GM18517 (cell line): ENCODE measurements at regions not wholly inside any gene's neighbourhood (a gene's known extent, or its start where the extent isn't known, plus 50 kb on each side); places are given as distances from the start of the nearest gene placed in this dataset.
"Not testable (repeated sequence)": the region's sequence is repeated elsewhere in the genome, so short reads cannot be mapped to it uniquely, and the experiment has no call there.

Experiments
- ATAC-seq: cut with Tn5 transposase; IDR thresholded peaks from one replicate; pipeline ENCODE4 v1.9.1; 2021; ENCODE audit warnings: mild to moderate bottlenecking, moderate library complexity; ENCODE audit not compliant: unreplicated experiment

DNA sequence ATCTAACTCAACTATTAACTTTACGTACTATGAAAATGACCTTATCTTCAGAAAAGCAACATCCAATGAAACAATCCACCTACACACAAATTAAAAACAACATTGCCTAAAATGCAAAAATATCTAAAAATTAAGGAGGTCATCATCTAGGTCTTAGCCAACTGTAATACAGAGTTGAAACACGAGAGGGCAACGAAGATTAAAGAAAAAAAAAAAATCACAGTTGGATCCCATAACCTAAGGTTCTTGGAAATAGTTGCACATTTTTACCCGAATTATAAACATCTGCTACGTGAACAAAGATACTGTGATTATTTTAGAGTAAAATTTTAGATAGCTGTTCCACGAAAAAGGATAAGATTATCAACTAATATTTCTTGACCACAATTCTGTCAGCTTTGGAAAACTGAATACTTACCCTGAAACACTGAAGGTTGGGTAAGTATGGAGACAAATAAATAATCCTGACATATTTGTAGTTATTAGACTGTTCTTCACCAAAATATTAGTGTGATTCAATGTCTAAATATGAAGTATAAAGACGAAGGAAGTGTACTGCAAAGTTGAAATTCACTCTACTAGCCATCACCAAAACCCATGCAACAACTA, 88.0 kb upstream of the AK4 start:
- no peak for ATAC-seq

DNA sequence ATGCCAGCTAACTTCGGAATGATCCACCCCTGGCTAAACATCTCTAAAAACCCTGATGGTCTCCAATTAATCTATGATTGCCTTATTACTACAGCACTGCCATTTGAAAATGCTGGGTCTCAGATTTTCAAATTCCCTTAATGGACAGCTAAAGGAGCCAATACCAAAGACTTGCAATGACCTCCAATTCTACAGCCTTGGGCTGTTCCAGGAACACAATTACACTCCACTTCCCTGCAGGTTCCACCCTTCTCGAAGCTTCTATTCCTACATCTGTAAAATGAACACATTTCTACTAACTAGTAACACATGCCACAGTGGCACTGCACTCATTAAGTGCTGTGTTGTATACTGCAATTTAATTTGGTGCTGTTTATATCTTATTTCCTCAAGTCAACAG, 85.7 kb upstream of the AK4 start:
- ATAC-seq: no peak

DNA sequence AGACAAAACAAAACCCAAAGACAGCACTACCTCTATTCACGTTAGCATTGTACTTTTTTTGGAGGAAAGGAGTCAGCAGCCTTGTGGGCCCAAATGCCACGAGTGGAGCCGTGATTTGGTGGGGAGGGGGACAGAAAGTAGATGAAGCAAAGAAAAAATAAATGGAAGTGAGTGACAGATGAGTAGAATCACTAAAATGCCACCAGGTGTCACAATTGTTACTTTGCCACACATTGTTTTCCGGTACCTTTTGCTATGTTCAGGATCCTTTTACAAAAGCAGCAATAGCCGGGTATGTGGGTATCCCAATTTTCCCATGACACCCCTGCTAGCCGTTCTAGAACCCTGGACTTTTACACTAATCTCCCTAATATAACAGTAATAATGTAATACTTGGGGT, 85.0 kb upstream of the AK4 start:
- no peak for ATAC-seq

DNA sequence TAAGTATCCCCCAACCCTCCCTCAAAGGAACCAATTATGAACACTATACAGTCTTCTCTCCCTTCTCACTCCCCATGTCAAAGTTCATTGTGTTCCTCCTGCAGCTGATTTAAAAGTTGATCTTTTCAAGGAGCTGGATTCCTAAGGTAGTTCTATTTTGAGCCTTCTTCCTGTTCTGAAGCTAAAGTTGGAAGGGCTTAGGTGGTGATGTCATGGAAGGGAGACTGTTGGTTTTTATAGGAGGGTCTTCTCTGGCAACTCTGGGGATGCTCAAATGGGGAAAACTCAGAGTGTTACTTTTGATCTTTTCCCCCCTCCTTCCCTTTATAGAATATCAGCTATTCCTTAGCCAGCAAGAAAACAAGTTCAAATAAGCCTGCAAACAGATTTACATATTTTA, 83.0 kb upstream of the AK4 start:
- ATAC-seq: no peak

DNA sequence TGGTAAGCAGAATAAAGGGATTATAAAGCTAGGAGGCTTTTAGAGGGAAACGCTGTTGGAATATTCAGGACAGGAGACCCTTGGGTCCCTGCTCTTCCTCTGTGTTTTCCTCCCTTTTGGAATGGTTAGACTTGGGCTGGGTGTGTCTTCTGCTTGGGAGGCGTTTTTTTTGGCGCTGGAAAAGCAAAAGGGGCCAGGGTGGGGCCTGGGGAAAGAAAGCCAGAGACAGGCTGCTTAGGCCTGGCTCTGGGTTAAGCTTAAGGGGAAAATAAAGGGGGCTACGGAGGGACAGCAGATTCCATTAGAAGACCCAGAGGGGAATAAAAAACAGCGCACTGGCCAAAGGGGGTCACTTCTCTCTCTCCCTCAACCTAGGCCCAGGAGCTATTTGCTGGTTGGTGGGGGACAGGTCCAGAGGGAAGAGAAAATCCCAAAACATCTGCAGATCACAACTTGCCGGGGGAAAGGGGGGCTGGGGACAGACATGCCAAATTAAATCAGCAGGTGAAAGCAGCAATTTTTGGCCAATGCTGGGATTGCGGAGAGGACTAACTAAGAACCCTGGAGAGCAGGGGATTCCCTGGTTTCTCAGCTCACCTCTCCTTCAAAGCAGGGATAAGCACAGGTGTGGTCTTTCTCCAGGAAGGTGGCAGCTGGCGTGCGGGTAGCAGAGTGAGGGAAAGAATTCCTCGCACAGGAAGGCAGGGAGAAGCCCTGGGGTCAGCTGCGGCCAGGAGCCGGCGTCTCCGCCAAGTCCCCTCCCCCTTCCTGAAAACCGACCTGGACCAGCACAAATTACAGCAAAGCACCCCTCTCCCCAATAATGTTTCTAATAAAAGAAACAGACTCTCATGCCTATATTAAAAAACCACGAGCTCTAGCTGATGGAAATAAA, 82.2 kb upstream of the AK4 start:
- no peak for ATAC-seq

DNA sequence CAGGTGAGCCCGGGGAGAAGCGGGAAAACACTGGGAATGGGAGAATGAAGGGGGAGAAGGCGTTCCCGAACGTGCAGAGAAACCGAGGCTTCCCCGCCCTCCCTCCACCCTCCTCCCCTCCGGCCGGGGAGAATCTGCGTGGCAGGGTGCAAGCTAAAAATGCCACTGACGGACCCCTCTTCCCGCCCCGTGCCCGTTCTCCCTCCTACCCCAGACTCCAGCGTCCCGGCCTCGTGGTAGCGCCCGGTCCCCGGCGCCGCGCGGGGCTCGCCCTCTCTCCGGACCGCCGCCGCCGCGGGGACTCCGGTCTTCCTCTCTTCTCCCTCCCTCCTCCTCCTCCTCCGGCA, 81.6 kb upstream of the AK4 start:
- no peak for ATAC-seq

DNA sequence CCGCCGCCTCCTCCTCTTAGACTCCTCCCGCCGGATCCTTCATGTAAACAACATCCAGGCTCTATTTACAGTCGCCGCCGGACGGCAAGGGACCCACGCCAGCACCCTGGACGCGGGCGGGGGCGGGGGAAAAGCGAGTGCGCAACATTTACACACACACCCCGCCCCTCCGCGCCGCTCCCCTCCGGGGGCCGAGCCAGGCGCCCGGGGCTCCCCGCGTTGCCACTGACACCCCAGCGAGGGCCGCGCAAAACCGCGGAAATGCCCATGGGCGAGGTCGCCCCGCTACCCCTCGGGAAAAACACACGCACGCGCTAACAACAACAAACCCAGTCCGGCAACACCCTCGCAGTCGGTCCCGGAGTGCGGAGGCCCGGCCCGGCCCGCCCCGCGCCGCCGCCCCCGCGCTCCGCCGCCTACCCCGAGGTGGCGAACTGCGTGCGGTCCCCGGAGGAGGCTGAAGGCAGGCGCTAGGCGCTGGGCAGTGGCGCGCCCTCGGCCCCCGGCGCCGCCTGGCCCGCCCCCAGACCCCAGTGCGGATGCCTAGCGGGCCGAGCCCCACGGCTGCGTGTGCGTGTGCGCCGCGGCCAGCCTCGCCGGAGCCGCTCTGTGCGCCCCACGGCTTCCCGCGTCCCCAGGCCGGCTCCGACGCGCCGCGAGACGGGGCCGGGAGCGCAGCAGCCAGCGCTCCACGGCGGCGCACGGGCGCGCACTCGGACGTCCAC, 81.1 kb upstream of the AK4 start:
- peak; percentile 49 for ATAC-seq

DNA sequence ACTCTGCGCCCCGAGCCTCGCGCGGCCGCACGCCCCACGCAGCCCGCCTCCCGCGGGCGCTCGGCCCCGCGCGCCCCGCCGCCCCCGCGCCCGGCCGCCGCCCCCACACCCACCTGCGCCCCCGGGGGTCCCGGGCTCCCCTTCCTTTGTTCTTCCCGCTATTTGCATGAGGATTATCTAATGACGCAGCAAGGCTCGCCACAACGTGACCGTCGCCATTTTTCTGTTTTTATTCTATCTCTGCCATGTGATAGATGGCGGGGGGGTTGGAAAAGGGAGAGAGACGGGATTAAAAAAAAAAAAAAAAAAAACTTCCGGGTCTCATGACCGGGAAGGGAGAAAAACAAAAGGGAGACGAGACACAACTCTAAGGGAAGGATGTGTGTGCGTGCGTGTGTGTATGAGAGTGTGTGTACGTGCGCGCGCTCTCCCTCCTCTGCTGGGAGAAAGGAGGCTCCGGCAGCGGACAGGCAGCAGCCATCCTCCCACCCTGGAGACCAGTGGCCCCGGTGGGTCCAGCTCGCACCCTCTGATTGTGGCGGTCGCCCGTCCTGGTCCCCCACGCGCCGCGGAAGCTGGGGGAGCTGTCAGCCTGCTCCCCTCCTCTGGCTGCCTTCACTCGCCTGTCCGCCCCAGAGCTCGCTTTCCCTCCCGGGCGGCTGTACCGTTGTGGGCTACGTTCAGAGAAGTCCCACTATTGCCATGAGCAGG, 80.4 kb upstream of the AK4 start:
- no peak for ATAC-seq

DNA sequence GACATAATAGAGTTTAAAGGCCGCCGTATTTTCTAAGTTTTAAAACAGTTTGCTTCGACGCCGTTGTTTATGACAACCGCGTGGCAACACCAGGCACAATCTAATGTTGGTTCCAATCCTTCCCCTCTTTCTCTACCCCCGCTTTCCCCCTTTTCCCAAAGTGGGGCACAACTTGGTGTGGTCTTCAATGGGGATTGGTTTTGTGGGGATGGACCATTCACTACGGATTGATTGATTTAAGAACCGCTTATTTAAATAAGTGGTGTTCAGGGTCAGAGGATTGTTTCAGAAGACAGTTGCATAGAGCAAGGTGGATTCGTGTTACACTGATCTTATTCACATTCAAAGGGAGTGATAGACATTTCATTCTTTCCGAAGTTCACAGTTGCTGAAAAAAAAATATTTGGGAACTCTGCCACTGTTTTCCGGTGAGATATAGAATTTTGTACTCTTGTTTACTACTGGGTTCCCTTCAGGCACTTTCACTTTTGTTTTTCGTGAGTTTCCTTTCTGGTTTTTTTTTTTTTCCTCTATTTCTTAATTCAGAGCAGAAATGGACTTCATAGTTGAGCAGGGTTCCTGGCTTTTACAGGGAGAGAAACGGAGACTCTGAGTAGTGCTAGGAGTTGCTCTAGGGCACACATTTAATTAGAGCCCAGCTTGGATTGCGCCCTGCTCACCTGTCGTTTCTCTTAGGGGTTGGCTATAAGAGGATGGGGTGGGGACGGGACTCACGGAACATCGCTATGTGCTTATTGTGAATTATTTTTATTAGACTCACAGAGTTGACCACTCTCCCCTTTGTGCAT, 79.6 kb upstream of the AK4 start:
- ATAC-seq: no peak

DNA sequence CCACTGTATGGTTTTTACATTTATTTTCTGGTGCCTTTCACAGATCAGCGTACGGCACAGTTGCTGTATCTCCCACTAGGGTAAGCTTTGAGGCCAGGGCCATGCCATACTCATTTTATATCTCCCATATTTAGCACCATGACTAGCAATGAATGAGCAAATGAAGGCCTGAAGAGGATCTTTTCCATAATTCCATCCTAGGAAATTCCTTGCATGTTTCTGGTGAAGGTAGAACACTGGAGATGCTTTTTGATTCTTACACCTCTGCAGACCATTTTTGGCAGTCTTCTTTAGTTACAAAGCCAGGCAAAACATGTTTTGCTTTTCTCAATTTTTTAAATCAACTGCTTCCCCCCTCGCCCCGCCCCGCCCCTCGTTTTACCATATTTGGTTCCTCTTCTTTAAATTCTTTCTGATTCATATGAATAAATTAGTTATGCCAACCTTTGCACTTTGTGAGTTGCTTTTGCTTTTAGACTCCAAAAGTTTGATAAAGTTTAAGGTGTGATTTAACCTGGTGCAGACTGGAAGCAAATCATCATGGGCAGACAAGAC, 78.9 kb upstream of the AK4 start:
- no peak for ATAC-seq

DNA sequence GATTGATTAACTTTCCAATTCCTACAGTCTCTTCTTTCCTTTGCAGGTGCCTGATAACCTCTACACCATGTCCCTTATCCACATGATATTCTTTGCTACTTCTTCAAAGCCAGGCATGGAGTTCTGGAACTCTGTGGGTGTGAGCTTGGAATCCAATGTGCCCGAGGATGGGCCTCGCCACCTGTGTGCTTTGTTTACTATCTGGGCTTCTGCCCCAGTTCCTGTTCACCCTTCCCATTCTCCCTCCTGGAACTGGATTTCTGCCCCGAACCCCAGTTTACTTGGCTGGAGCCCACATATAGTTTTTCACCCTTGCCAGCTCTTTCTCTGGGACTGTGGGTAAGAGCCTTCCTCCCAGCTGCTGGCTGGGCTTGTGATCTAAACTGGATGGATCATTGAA, 75.2 kb upstream of the AK4 start:
- ATAC-seq: no peak

DNA sequence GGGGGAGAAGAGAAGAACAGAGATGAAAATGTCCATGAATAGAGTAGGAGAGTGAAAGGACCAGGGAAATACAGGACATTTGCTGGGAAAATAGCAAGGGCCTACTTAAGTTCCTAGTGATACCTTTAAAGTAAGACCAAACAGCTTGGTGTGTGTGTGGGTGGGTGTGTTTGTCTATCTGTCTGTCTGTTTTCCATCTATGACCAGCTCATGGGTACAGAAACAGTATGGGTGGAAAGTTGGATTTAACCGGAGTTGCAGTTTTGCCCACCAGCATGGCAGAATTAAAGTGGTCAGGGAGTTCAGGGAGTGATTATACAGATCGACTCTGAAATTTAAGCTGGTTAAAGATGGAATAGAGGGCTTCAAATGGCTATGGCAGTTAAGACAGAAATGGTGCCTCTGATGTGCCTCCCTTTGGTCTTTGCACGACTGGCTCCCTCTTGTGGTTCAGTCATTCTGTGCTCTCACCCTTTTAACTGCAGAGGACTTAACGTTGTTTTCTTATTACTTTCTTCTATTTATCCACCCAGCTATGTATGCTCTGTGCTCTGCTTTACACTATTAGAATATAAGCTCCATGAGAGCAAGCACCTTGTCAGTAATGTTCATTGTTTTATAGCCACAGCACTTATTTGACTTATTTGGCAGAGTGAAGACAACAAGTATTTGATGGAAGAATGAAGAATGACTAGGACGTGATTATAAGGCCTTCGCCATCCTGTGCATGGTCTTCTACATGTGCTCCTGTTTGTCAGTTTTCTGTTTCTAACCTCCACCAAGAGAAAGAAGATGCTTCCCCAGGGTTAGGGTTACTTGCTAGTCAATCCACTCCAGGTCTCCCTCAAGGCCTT, 72.7 kb upstream of the AK4 start:
- ATAC-seq: no peak

DNA sequence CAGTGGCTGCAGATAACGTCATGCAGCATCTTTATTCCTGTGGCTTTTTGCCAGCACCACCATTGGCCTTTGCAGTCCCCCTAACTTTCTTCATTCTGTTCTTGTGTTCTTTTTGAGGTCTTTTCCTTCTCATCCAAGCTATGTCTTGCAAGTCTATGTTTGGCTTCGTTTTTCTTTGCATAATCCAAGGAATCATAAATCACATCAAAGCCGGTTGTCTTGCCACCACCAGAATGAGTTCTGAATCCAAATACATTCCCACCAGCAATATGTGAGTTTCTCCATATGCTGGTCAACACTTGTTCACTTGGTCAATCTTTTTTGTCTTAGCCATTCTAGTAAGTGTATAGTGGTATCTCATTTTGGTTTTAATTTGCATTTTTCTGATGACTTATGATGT, 70.6 kb upstream of the AK4 start:
- ATAC-seq: no peak

DNA sequence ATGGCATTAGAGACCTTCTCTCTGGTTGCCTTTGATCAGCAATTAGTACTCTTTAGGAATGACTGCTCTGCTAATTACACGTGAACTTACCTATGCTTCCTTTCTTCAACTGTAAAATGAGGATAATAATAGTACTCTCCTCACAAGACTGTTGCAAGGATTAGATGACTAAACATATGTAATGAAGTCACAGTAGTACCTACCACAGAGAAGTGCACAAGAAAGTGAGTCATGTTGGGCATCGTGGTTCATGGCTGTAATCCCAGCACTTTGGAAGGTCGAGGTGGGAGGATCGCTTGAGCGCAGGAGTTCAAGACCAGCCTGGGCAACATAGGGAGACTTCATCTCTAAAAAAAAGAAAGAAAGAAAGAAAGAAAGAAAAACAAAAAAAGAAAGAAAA, 68.1 kb upstream of the AK4 start:
- ATAC-seq: no peak

DNA sequence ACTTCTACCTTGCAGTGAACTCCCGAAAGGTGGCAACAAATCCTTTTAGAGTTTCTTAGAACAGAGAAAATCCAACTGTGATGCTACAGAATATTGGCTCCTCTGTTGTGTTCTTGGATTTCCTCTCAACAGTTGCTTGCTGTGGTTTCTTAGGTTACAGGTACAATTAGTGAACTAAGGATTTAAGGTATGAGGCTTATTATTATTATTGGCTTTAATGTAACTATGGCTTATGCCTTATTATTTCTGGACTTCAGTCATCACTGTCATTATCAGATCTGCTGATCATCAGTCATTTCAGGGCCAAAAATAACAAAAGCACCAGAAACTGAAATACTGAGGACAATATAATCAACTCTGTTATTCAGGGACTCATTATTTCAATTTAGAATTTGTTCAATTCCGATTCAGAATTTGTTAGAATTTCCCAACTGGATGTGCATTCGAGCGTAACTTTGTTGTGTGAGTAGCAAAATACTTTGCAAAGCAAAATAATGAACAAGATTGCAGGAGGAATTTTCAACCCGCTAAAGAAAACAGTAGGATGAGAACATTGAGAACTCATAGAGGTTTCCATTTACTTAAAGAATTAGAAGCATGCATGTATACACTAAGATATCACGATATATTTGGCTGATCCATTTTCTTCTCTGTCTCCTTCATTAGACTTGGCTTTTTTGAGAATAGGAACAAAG, 65.5 kb upstream of the AK4 start:
- no peak for ATAC-seq

DNA sequence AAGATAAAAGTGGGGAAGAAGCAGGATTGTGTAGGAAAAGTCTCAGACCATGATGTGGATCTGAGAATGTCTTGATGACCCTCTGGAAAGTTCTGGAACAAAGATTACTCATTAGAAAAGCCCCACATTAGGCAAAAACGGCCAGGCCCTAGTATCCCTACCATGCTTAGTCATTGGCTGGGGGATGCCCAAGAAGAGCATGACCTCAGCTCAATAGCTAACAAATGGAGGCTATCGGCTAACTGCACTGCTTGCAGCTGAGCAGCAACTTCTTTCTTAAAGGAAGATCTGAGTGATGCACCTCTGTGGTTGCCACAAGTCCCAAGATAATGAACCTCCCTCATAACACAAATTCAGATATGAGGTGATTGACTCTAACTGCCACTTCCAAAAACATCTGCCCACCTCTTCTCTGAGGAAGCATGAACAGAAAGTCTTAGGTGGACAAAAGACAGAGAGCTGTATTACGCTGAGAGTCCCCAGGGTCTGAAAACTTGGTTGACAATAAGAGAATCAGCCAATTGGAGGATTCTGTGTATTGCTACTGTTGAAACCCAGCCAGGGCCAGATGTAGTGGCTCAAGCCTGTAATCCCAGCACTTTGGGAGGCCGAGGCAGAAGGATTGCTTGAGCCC, 64.6 kb upstream of the AK4 start:
- no peak for ATAC-seq

DNA sequence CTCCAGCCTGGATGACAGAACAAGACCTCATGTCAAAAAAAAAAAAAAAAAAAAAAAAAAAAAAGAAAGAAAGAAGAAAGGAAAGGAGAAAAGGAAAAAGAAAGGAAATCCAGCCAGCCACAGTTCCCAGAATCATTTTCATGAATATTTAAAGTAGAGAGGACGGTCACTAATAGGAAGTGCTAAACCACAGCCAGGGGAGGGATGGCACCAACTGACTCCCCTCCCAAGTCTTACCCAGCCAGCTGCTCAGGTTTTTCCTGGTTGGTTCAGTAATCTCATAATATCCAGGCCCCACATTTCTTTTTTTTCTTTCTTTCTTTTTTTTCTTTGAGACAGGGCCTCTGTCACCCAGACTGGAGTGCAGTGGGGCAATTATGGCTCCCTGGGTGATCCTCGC, 63.9 kb upstream of the AK4 start:
- ATAC-seq: no peak

DNA sequence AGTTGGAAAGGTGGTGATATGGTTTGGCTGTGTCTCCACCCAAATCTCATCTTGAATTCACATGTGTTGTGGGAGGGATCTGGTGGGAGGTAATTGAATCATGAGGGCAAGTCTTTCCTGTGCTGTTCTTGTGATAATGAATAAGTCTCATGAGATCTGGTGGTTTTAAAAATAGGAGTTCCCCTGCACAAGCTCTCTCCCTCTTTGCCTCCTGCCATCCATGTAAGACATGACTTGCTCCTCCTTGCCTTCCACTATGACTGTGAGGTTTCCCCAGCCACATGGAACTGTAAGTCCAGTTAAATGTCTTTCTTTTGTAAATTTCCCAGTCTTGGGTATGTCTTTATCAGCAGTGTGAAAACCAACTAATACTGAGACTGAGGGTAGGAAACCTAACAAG, 60.5 kb upstream of the AK4 start:
- ATAC-seq: not testable (repeated sequence)
